H9 (cell line): ENCODE measurements at regions not wholly inside any gene's neighbourhood (a gene's known extent, or its start where the extent isn't known, plus 50 kb on each side); places are given as distances from the start of the nearest gene placed in this dataset.

Experiments
- DNase-seq: peaks from one replicate; pipeline ENCODE4 v3.0.0-alpha.2; 2017
- H2AFZ ChIP-seq: one replicate; pipeline ENCODE4 v1.6.1; 2013; ENCODE audit warnings: mild to moderate bottlenecking, low read length, control low read depth, moderate library complexity
- H2AK5ac ChIP-seq: 2 replicates; pipeline ENCODE4 v1.6.1; 2013; ENCODE audit warnings: low read length, control low read depth, mixed read lengths; ENCODE audit not compliant: insufficient read length
- H2BK120ac ChIP-seq: one replicate; pipeline ENCODE4 v1.6.1; 2013; ENCODE audit warnings: low read depth, mild to moderate bottlenecking, low read length, control low read depth, inconsistent platforms; ENCODE audit not compliant: poor library complexity, severe bottlenecking
- H2BK12ac ChIP-seq: 2 replicates; pipeline ENCODE4 v1.6.1; 2013; ENCODE audit warnings: low read length, control low read depth, mixed read lengths, low read depth; ENCODE audit not compliant: insufficient read length
- H2BK15ac ChIP-seq: 2 replicates; pipeline ENCODE4 v1.6.1; 2013; ENCODE audit warnings: low read depth, low read length, control low read depth
- H2BK20ac ChIP-seq: one replicate; pipeline ENCODE4 v1.6.1; 2013; ENCODE audit warnings: low read depth, mild to moderate bottlenecking, low read length, control low read depth, inconsistent platforms; ENCODE audit not compliant: poor library complexity, severe bottlenecking
- H2BK5ac ChIP-seq: 2 replicates; pipeline ENCODE4 v1.6.1; 2013; ENCODE audit warnings: low read length, control low read depth, mixed read lengths; ENCODE audit not compliant: insufficient read length
- H3K14ac ChIP-seq: 2 replicates; pipeline ENCODE4 v1.6.1; 2013; ENCODE audit warnings: low read length, control low read depth; ENCODE audit not compliant: insufficient read depth
- H3K18ac ChIP-seq: 2 replicates; pipeline ENCODE4 v1.6.1; 2013; ENCODE audit warnings: low read depth, mild to moderate bottlenecking, mixed read lengths, low read length, control low read depth; ENCODE audit not compliant: insufficient read length
- H3K23ac ChIP-seq: 2 replicates; pipeline ENCODE4 v1.6.1; 2013; ENCODE audit warnings: low read length, control low read depth, mixed read lengths, low read depth; ENCODE audit not compliant: insufficient read length
- H3K23me2 ChIP-seq: 2 replicates; pipeline ENCODE4 v1.6.1; 2013; ENCODE audit warnings: low read depth, mild to moderate bottlenecking, mixed read lengths, low read length, control low read depth; ENCODE audit not compliant: insufficient read length, poor library complexity, severe bottlenecking
- H3K27ac ChIP-seq: 2 replicates; pipeline ENCODE4 v1.5.1; 2013; ENCODE audit warnings: low read length, control low read depth, mixed read lengths, low read depth; ENCODE audit not compliant: insufficient read length
- H3K27me3 ChIP-seq: 2 replicates; pipeline ENCODE4 v1.6.1; 2013; ENCODE audit warnings: low read length, control low read depth, inconsistent platforms; ENCODE audit not compliant: insufficient read depth
- H3K4ac ChIP-seq: 2 replicates; pipeline ENCODE4 v1.6.1; 2013; ENCODE audit warnings: low read depth, mild to moderate bottlenecking, control low read depth, inconsistent platforms, low read length, moderate library complexity
- H3K4me1 ChIP-seq: 2 replicates; pipeline ENCODE4 v1.6.1; 2013; ENCODE audit warnings: low read length, control low read depth, inconsistent platforms; ENCODE audit not compliant: insufficient read depth
- H3K4me2 ChIP-seq: 2 replicates; pipeline ENCODE4 v1.6.1; 2013; ENCODE audit warnings: low read length, control low read depth, mixed read lengths; ENCODE audit not compliant: insufficient read length, insufficient read depth
- H3K56ac ChIP-seq: 2 replicates; pipeline ENCODE4 v1.6.1; 2013; ENCODE audit warnings: low read depth, mild to moderate bottlenecking, mixed read lengths, low read length, control low read depth; ENCODE audit not compliant: insufficient read length
- H3K79me1 ChIP-seq: 2 replicates; pipeline ENCODE4 v1.6.1; 2013; ENCODE audit warnings: low read depth, mild to moderate bottlenecking, moderate library complexity, low read length, control low read depth, inconsistent platforms; ENCODE audit not compliant: insufficient read depth, poor library complexity, severe bottlenecking
- H3K79me2 ChIP-seq: 2 replicates; pipeline ENCODE4 v1.6.1; 2013; ENCODE audit warnings: low read length, control low read depth, inconsistent platforms; ENCODE audit not compliant: insufficient read depth
- H3K9ac ChIP-seq: 2 replicates; pipeline ENCODE4 v1.6.1; 2013; ENCODE audit warnings: low read length, control low read depth, mixed read lengths; ENCODE audit not compliant: insufficient read length; ENCODE audit errors: extremely low read depth
- H3K9me3 ChIP-seq: one replicate; pipeline ENCODE4 v1.6.1; 2013; ENCODE audit warnings: low read depth, low read length, inconsistent platforms; ENCODE audit not compliant: control insufficient read depth
- H3T11ph ChIP-seq: one replicate; pipeline ENCODE4 v1.6.1; 2013; ENCODE audit warnings: mild to moderate bottlenecking, low read length, control low read depth, inconsistent platforms
- H4K20me1 ChIP-seq: one replicate; pipeline ENCODE4 v1.6.1; 2013; ENCODE audit not compliant: control insufficient read depth, insufficient read length, insufficient read depth
- H4K5ac ChIP-seq: 2 replicates; pipeline ENCODE4 v1.6.1; 2013; ENCODE audit warnings: low read depth, mild to moderate bottlenecking, mixed read lengths, low read length, control low read depth; ENCODE audit not compliant: insufficient read length
- H4K8ac ChIP-seq: replicated peaks from 2 replicates; pipeline ENCODE4 v1.6.1; 2013; ENCODE audit warnings: low read length, control low read depth, mixed read lengths, low read depth; ENCODE audit not compliant: insufficient read length
- H4K91ac ChIP-seq: 2 replicates; pipeline ENCODE4 v1.6.1; 2013; ENCODE audit warnings: low read depth, mild to moderate bottlenecking, moderate library complexity, mixed read lengths, low read length, control low read depth; ENCODE audit not compliant: insufficient read length
- H3K27ac Mint-ChIP-seq, 3 experiments: 2 replicates in 2 of 3; 3 replicates in 1 of 3; pipeline ENCODE4 v1.8.0; 2020 to 2021; ENCODE audit warnings: mixed read lengths in 3 of 3, mild to moderate bottlenecking in 1 of 3, moderate library complexity in 1 of 3
- H3K27me3 Mint-ChIP-seq: 2 replicates; pipeline ENCODE4 v1.8.0; 2021; ENCODE audit warnings: low read depth, mild to moderate bottlenecking, moderate library complexity, mixed read lengths
- H3K36me3 Mint-ChIP-seq, 3 experiments: 2 replicates in 2 of 3; 3 replicates in 1 of 3; pipeline ENCODE4 v1.8.0; 2020 to 2021; ENCODE audit warnings: low read depth in 3 of 3, mixed read lengths in 3 of 3; ENCODE audit not compliant: insufficient read depth in 1 of 3
- H3K4me1 Mint-ChIP-seq, 2 experiments: 2 replicates each; pipeline ENCODE4 v1.8.0; 2020; ENCODE audit warnings: mixed read lengths in 2 of 2
- H3K4me3 Mint-ChIP-seq, 2 experiments: 2 replicates in 1 of 2; 3 replicates in 1 of 2; pipeline ENCODE4 v1.8.0; 2020 to 2021; ENCODE audit warnings: mild to moderate bottlenecking in 2 of 2, mixed read lengths in 2 of 2, moderate library complexity in 1 of 2
- H3K9me3 Mint-ChIP-seq, 2 experiments: 2 replicates in 1 of 2; 3 replicates in 1 of 2; pipeline ENCODE4 v1.8.0; 2020; ENCODE audit warnings: mild to moderate bottlenecking in 2 of 2, mixed read lengths in 2 of 2, moderate library complexity in 1 of 2
- CTCF ChIP-seq: fragments of 200-600 bp; sonication (generic); conservative IDR thresholded peaks from 3 replicates; pipeline ENCODE4 v1.8.0; 2021; ENCODE audit warnings: antibody characterized with exemption, mild to moderate bottlenecking
- WGBS: extraction: QIAGEN DNeasy Blood & Tissue Kit; methylation state at CpG from one replicate; pipeline ENCODE4 v1.1.7; 2013; ENCODE audit warnings: missing lambda C conversion rate, low lambda C conversion rate, mixed read lengths; ENCODE audit not compliant: insufficient read length; ENCODE audit errors: extremely low coverage; 5-methylcytosine and 5-hydroxymethylcytosine counted together

- Histone ChIP-seq H3K27me3 (no peaks in the 10 kb centered on the region), H2AK5ac (no peak overlapping the region), H2BK20ac (no peak overlapping the region), H3K4me1 (no peaks in the 10 kb centered on the region), H4K20me1 (no peaks in the 10 kb centered on the region), H2AFZ (no peak overlapping the region), H3K79me2 (no peaks in the 10 kb centered on the region), H3K4me2 (no peak overlapping the region), H3K9ac (no peak overlapping the region), H4K5ac (no peak overlapping the region), H3K27ac (no peak overlapping the region), H4K8ac (no peak overlapping the region), H3K4ac (no peak overlapping the region), H2BK5ac (no peak overlapping the region), H3K56ac (no peak overlapping the region), H3K18ac (no peak overlapping the region), H2BK120ac (no peak overlapping the region), H4K91ac (no peak overlapping the region), H2BK15ac (no peak overlapping the region), H3T11ph (no peak overlapping the region), H3K14ac (no peak overlapping the region), H3K23me2 (no peaks in the 10 kb centered on the region), H3K79me1 (no peaks in the 10 kb centered on the region), H3K9me3 (no peaks in the 10 kb centered on the region), H3K23ac (no peak overlapping the region), H2BK12ac (no peak overlapping the region)
- Mint-ChIP-seq H3K27ac (no peak overlapping the region), H3K4me3 (no peak overlapping the region), H3K9me3 (peaks cover 3 to 7% of the 10 kb centered on the region in 2 experiments; a peak in 4 of 5 replicates), H3K27me3 (peaks cover 2% of the 10 kb centered on the region), H3K4me1 (peaks cover 6 to 7% of the 10 kb centered on the region in 2 experiments), H3K36me3 (peaks cover 0 to 5% (median 5%) of the 10 kb centered on the region in 3 experiments; a peak in 3 of 7 replicates)
- TF ChIP-seq CTCF = no peak
- no CpG with 5 or more reads among the region's 16 CpGs for WGBS
- no peak for DNase-seq
These were observed 189.2 kb upstream of the MGMT start for GRCh38 chr10:129277841-129278240.
